Erythroblast (primary cell): ENCODE measurements at regions not wholly inside any gene's neighbourhood (a gene's known extent, or its start where the extent isn't known, plus 50 kb on each side); places are given as distances from the start of the nearest gene placed in this dataset.

ENCODE experiments used
- GATA1 ChIP-seq: IDR thresholded peaks from 2 replicates; pipeline ENCODE4 v1.6.1; 2011; ENCODE audit warnings: low read depth, mild to moderate bottlenecking, control low read depth, low read length, moderate library complexity
- POLR2A ChIP-seq: IDR thresholded peaks from 2 replicates; pipeline ENCODE4 v1.6.1; 2011; ENCODE audit warnings: mild to moderate bottlenecking, low read length

DNA sequence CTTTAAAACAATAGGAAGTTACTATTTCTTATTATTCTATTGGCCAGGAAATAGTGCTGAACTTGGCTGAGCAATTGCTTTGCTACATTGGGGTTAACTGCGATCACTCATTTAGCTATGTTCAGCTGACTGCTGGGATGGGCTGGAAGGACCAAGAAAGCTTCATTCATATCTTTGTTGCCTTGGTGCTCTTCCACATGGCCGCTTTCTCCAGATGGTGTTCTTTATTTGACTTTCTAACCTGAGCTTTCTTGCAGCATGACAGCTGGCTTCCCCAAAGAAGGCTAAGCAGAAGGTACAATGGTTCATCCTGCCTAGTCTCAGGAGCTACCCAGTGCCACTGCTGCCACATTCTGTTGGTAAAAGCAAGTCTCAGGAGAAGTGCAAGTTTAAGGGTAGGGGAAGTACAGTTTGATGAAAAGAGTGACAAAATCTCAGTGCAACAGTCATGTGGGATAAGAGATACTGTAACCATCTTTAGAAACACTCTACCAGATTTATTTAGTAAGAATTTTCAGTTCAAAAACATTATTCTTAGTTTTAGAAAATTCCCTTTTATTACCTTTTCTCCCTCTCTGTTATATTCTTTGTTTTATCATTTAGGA lies 180.6 kb upstream of the RBMS1 start:
- TF ChIP-seq POLR2A (no peak), GATA1 (no peak)
